SK-N-DZ (cell line): ENCODE measurements at regions not wholly inside any gene's neighbourhood (a gene's known extent, or its start where the extent isn't known, plus 50 kb on each side); places are given as distances from the start of the nearest gene placed in this dataset.
"Not testable (repeated sequence)": the region's sequence is repeated elsewhere in the genome, so short reads cannot be mapped to it uniquely, and the experiment has no call there.

Experiments used
- DNase-seq: peaks from one replicate; pipeline ENCODE4 v3.0.0-alpha.2; 2015; ENCODE audit warnings: low spot score

GRCh38 chr22:49527611-49528419 is 299.9 kb downstream of the BRD1 start:
- DNase-seq = no peak

- no peak for DNase-seq
Observed at GRCh38 chr22:49525801-49526535, 301.7 kb downstream of the BRD1 start.

- DNase-seq = no peak
Observed at GRCh38 chr22:49525360-49525759, 302.3 kb downstream of the BRD1 start.

- no peak for DNase-seq
Observed at GRCh38 chr22:49524362-49524761, 303.3 kb downstream of the BRD1 start.

GRCh38 chr22:49523374-49524008 is 304.2 kb downstream of the BRD1 start:
- no peak for DNase-seq

DNA sequence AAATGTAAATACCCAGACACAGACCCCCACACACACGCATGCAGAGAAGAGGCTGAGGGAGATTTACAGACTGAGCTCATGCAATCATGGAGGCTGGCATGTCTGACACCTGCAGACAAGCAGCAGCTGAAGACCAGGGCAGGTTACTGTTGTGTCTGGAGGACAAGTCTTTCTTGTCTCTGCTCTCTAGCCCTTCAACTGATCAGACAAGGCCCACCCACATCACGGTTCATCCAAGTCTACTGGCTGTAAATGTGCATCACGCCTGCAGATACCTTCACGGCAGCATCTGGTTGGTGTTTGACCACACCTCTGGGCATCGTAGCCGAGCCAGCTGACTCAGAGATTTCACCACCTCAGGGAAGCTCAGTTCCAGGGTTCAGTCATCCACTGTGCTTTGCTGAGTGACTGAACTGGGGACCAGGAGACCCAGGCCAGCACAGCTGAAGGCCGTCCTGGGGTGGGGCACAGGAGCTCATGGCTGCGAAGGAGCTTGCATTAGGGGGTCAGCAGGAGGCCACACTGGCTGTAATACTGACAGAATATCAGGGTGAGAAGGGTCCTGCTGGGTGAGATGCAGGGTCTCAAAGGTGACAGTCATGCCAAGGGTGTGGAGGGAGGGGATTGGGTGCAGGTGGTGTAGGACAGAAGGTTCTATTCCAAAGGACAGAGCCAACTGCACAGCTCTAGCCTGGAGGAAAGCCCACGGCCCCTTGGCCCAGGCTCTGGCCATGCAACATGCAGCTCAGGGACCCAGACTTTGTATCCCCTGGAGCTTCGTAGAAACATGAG is 304.9 kb downstream of the BRD1 start:
- DNase-seq = no peak

DNA sequence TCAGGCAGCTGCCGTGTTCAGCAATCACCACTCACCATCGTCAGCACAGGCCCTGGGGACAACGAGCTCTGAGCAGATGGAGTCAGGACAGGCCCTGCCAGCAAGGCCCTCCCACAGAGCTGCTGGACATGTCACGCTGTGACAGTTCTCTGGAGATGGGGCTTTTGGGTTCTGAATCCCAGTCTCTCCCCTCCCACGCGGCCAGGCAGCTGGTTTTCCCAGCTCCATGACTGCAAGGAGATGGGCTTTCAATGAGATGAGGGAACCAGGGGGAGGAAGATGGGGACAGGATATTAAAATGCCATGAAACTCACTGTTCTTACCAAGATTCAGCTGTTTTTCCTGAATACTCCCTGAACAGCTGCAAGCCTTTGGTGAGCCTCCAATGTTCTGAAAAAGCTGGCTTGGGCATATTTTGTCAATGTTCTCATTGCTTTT is 305.9 kb downstream of the BRD1 start:
- DNase-seq = no peak

DNA sequence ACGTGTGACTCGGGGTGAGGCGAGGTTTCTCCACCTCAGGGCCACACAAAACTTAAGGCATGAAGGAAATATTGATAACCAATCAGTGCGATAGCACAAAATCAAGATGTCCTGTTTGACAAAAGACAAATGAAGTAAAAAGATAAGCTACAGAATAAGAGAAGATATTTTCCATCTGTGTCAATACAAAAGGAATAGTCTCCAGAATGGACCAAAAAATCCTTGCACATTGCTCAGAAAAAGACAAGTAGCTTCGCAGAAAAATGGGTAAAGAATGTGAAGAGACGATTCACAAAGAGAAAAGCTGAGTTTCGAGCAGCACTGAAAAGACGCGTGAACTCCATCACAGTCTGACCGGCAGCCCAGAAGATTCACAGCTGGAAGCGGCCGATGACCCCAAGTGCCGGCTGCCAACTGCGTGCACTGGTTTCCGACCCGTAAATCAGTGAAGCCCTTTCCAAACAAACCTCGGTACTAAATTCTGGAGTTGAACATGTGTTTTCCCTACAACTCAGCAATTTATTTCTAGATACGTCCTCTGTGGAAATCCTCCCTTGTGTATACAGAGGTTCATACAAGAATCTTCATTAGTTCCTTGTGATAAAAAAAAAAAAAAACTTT is 308.4 kb downstream of the BRD1 start:
- no peak for DNase-seq

GRCh38 chr22:49518436-49518970 is 309.2 kb downstream of the BRD1 start:
- no peak for DNase-seq

- DNase-seq = no peak
Observed at GRCh38 chr22:49517667-49518185, 309.9 kb downstream of the BRD1 start.

- DNase-seq = no peak
Observed at GRCh38 chr22:49517211-49517610, 310.5 kb downstream of the BRD1 start.

DNA sequence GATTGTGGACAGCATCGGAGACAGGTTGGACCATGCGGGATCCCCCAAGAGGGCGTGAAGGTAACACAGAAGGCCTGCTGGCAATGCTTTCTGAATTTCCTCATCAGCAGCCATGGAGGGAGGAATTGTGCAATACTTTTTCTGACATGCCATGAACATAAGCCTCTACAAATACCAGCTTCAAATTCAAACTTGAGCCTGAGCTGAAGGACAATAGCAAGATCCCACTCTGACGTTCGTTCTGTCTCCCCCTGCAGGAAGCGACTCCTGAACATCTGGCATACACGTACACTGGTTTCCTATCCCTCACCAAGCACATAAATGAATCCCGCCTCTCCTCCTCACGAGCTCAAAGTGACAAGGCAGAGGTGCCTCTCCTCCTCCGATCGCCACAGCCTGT is 312.2 kb downstream of the BRD1 start:
- DNase-seq = no peak

- DNase-seq = no peak
Observed at GRCh38 chr22:49514641-49515040, 313.0 kb downstream of the BRD1 start.

GRCh38 chr22:49514211-49514610 is 313.5 kb downstream of the BRD1 start:
- DNase-seq = no peak

DNA sequence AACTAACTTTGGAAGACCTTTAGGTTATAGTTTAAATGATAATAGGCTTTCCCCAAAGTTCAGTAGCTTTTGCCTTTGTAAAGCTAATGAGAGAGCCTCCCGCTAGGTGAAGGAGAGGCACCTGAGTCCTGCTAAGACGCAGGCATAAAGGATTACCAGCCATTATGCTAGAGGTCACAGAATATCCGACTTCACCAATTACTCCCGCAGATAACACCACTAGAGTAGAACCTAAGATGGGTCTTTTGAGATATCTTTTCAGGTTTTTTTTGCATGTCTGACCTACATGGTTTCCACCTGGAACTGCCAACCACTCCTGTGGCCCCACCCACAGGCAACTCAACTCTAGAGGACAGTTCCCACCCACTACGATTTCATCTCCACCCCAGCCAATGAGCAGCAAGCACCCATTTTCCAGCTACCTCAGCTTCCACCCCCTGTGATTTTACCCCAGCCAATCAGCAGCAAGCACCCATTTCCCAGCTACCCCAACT is 314.3 kb downstream of the BRD1 start:
- no peak for DNase-seq

- DNase-seq = no peak
Observed at GRCh38 chr22:49512487-49513165, 315.0 kb downstream of the BRD1 start.

- DNase-seq = not testable (repeated sequence)
Observed at GRCh38 chr22:49511393-49512189, 316.1 kb downstream of the BRD1 start.

DNA sequence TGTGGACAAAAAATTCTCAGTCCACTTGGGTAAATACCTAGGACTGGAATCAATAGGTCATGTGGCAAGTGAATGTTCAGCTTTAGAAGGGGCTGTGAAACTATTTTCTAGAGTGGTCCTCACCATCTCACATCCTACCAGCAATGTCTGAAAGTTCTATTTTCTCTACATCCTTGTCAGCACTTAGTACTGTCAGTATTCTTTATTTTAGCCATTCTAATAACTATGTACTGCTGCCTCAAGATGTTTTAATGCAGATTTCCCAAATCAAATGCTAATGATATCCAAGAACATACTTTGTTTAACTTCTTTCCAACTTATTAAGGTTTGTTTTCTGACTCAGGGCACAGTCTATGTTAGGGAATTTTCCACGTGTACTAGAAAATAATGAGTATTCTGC is 317.0 kb downstream of the BRD1 start:
- no peak for DNase-seq

DNA sequence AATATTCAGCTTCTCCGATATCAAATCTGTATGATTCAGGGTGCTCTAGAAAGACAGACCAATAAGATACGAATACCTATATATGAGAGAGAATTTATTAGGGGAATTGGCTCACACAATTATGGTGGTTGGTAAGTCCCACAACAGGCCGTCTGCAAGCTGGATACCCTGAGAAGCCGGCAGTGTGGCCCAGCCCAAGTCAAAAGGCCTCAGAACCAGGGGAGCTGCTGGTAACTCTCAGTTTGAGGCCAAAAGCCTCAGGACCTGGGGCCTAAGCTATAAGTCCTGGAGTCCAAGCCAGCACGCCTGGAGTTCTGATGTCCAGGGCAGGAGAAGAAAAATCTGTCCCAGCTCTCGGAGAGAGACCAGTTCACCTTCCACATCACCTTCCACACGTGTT is 318.7 kb downstream of the BRD1 start:
- no peak for DNase-seq
